D721Med (cell line): ENCODE measurements at regions not wholly inside any gene's neighbourhood (a gene's known extent, or its start where the extent isn't known, plus 50 kb on each side); places are given as distances from the start of the nearest gene placed in this dataset.

ENCODE experiments used
- DNase-seq: peaks from one replicate; pipeline ENCODE4 v3.0.0; 2011; ENCODE audit warnings: low spot score; ENCODE audit not compliant: insufficient read length
- FAIRE-seq: peaks from 2 replicates; lab custom pipeline; 2011; peaks lifted over from hg19 to GRCh38; lab: Jason Lieb, UNC
- TF ChIP-seq, protein P1 (sequence below): IDR thresholded peaks from 2 replicates; pipeline ENCODE4 v1.5.1; 2012; ENCODE audit warnings: mild to moderate bottlenecking, control low read depth; ENCODE audit not compliant: insufficient read depth; ENCODE audit errors: missing control alignments

GRCh38 chr1:194084755-194085154 is 898.3 kb upstream of the B3GALT2 start:
- DNase-seq (no peak), FAIRE-seq (no peak)
- TF ChIP-seq, protein P1, sequence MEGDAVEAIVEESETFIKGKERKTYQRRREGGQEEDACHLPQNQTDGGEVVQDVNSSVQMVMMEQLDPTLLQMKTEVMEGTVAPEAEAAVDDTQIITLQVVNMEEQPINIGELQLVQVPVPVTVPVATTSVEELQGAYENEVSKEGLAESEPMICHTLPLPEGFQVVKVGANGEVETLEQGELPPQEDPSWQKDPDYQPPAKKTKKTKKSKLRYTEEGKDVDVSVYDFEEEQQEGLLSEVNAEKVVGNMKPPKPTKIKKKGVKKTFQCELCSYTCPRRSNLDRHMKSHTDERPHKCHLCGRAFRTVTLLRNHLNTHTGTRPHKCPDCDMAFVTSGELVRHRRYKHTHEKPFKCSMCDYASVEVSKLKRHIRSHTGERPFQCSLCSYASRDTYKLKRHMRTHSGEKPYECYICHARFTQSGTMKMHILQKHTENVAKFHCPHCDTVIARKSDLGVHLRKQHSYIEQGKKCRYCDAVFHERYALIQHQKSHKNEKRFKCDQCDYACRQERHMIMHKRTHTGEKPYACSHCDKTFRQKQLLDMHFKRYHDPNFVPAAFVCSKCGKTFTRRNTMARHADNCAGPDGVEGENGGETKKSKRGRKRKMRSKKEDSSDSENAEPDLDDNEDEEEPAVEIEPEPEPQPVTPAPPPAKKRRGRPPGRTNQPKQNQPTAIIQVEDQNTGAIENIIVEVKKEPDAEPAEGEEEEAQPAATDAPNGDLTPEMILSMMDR = no peak

- TF ChIP-seq, protein P1 = no peak
- DNase-seq (no peak), FAIRE-seq (no peak)
These were observed 895.0 kb upstream of the B3GALT2 start for GRCh38 chr1:194081444-194081843.

- TF ChIP-seq, protein P1 = no peak
- FAIRE-seq (peak; percentile 72), DNase-seq (no peak)
These were observed 894.4 kb upstream of the B3GALT2 start for GRCh38 chr1:194080826-194081225.

GRCh38 chr1:194078765-194079164 is 892.4 kb upstream of the B3GALT2 start:
- DNase-seq (no peak), FAIRE-seq (peak; percentile 41)
- TF ChIP-seq, protein P1 = no peak

DNA sequence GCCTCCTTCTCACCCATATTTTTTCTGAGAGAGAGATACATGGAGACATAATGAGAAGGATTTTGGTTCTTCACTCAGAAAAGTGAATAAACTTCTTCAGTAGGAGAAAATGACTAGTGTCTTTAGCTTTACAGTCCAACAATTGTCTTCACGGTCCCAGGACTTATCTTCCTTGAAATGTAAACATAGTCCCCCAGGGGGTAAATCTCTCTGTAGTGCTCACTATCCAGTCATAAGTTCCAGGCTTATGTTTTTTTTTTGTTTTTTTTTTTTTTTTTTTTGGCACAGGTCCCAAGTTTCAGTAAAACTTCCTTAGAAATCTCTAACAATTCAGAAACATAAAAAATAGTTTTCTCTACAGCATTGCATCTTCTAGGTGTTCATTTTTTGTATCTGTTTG is 890.2 kb upstream of the B3GALT2 start:
- FAIRE-seq = no peak
- no peak for DNase-seq
- TF ChIP-seq, protein P1 = no peak

GRCh38 chr1:194073833-194074232 is 887.4 kb upstream of the B3GALT2 start:
- FAIRE-seq (peak; percentile 6), DNase-seq (no peak)
- TF ChIP-seq, protein P1 = no peak

DNA sequence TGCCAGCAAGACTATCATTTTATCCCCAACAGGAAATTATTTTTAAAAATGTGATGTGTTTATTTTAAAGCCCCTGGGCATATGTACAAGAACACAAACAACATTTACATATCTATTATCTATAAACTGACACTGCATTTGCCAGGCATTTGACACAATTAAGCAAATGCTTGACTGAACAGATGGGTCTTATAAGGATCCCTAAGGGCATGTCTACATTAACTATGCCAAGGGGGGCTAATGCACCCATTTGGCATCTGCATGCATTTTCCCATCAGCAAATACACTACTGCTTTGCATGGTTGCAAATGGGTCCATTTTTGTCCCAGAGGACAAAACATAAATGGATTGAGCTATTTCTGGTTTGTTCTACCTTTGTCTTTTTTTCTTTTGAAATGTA is 884.8 kb upstream of the B3GALT2 start:
- TF ChIP-seq, protein P1 = no peak
- no peak for DNase-seq
- peak; percentile 88 for FAIRE-seq
